NOMO-1 treated with DMSO at 0.1 percent for 48 hours (cell line): ENCODE measurements at regions not wholly inside any gene's neighbourhood (a gene's known extent, or its start where the extent isn't known, plus 50 kb on each side); places are given as distances from the start of the nearest gene placed in this dataset.

Experiments used
- DNase-seq: peaks from one replicate; lab custom pipeline; 2025; ENCODE audit not compliant: unreplicated experiment; lab: John Stamatoyannopoulos, UW

GRCh38 chr11:13868710-13869397 is 93.7 kb upstream of the SPON1 start:
- DNase-seq = no peak

GRCh38 chr11:13869398-13869886 is 93.1 kb upstream of the SPON1 start:
- no peak for DNase-seq

GRCh38 chr11:13874597-13874996 is 87.9 kb upstream of the SPON1 start:
- DNase-seq = no peak

- no peak for DNase-seq
Observed at GRCh38 chr11:13875643-13876042, 86.9 kb upstream of the SPON1 start.

DNA sequence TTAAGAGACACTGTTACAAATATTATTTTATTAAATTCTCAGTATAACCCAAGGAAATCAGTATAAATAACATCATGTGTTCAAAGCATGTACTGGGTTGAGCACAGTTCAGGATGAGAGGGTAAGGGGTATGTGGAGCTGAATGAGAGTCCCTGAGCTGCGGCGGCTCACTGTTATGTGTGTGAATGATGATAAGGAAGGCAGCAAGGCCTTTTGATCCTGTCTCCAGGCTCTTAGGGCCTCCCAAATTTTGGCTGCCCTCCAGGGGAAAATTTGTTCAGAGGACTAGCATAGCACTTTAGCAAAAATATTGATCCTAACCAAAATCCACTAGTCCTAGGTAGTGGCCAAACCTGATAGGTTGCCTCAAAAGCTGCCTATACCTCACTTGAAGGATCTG is 86.1 kb upstream of the SPON1 start:
- DNase-seq = no peak

- no peak for DNase-seq
Observed at GRCh38 chr11:13878077-13878476, 84.4 kb upstream of the SPON1 start.

GRCh38 chr11:13880634-13881033 is 81.9 kb upstream of the SPON1 start:
- no peak for DNase-seq

GRCh38 chr11:13881226-13881905 is 81.2 kb upstream of the SPON1 start:
- no peak for DNase-seq

GRCh38 chr11:13883042-13883441 is 79.5 kb upstream of the SPON1 start:
- no peak for DNase-seq

- DNase-seq = no peak
Observed at GRCh38 chr11:13883589-13883988, 78.9 kb upstream of the SPON1 start.

DNA sequence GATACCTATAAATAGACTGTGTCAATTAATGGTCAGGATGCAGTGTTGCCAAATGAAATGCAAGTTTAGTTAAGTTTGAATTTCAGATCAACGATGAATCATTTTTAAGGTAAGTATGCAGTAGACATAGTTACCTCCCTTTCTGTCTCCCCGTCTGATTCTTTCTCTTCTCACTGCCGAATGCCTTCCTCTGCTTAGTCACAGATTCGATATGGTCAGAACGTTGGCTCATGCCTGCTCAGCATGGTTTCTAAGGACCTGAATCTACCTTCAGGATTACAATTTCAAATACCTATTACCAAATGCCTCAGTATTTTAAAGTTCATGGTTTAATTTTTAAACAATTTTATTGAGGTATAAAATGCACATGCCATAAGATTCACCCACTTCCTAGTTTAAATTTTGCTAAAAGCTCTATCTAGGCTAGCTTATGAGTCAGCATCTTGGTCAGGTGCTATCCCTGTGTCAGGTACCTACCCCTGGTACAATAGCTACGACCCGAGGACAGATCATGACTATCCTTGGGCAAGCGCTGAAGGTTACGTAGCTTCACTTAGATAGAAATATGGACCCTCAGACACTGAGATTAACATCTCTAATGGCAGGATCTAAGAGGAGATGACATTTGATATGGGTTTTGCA is 78.2 kb upstream of the SPON1 start:
- no peak for DNase-seq

DNA sequence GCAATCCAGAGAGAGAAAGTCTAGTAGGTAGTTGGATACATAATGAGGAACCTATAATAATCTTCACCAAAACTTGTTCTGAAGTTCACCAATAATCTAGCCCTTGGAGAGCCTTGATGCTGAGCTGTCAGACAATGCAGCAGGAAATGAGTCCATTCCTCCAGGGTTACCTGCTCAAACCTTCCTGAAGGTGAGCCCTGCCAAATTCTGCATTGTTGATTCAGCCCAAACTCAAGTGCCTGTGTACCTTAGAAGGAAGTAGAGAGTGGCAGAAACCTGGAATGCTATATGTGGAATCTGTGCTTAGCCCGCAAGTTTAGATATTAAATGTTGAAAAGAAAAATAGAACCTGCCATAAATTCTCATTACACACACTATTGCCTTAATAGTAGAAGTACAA is 77.4 kb upstream of the SPON1 start:
- DNase-seq = no peak

GRCh38 chr11:13889552-13890249 is 72.8 kb upstream of the SPON1 start:
- no peak for DNase-seq

GRCh38 chr11:13891911-13892310 is 70.6 kb upstream of the SPON1 start:
- no peak for DNase-seq

GRCh38 chr11:13896175-13896980 is 66.1 kb upstream of the SPON1 start:
- no peak for DNase-seq

GRCh38 chr11:13896981-13897353 is 65.6 kb upstream of the SPON1 start:
- DNase-seq = no peak

GRCh38 chr11:13897646-13898276 is 64.8 kb upstream of the SPON1 start:
- no peak for DNase-seq

- no peak for DNase-seq
Observed at GRCh38 chr11:13899603-13900002, 62.9 kb upstream of the SPON1 start.

GRCh38 chr11:13902523-13902922 is 60.0 kb upstream of the SPON1 start:
- DNase-seq = no peak

DNA sequence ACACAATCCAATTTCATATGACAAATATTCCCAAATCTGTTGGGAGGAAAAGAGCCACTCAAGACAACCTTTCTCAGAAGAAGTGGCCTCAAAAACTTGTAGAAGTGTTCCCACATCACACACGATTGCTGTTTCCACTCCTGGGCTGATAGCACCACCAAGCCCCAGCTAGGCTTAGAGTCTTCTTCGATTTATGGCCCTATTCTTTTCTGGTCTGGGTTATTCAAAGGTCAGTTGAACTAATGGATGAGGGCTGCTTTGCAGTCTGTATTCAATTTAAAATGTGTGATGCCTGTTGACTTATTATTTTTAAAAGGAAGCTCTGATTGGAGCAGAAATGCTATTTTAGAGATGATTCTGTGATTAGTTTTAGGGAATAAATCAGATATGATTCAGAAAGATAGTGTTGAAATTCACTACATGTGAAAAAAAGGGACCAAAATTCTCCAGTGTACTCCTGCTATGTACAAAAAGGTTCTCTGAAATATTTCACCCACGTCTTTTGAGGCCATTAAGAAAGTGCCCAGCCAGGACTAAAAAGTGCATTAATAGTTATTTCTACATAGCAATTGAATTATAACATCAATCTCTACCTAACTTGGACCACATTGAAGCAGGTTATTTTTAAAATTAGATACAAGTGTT is 57.3 kb upstream of the SPON1 start:
- DNase-seq = no peak
